Prostate gland (tissue), 2 donors: ENCODE measurements at regions not wholly inside any gene's neighbourhood (a gene's known extent, or its start where the extent isn't known, plus 50 kb on each side); places are given as distances from the start of the nearest gene placed in this dataset.
"Not testable (repeated sequence)": the region's sequence is repeated elsewhere in the genome, so short reads cannot be mapped to it uniquely, and the experiment has no call there.

Experiments
- DNase-seq: peaks from one replicate; pipeline ENCODE4 v3.0.0-alpha.2; 2019; ENCODE audit warnings: low spot score
- H3K27ac ChIP-seq, 2 donors: fragments of 200-600 bp; sonication (generic); 2 replicates each; pipeline ENCODE4 v1.5.1; 2017 to 2019
- H3K27me3 ChIP-seq: fragments of 200-600 bp; sonication (generic); replicated peaks from 2 replicates; pipeline ENCODE4 v1.5.1; 2019; ENCODE audit not compliant: insufficient read depth
- H3K36me3 ChIP-seq, 2 donors: fragments of 200-600 bp; sonication (generic); 1 replicate in 1 of 2; 2 replicates in 1 of 2; pipeline versions ENCODE4 v1.5.1 to v1.8.1; 2017 to 2019
- H3K4me1 ChIP-seq: fragments of 200-600 bp; sonication (generic); replicated peaks from 2 replicates; pipeline ENCODE4 v1.5.1; 2019
- H3K4me3 ChIP-seq, 2 donors: fragments of 200-600 bp; sonication (generic); 2 replicates each; pipeline ENCODE4 v1.5.1; 2017 to 2019
- H3K9me3 ChIP-seq: fragments of 200-600 bp; sonication (generic); 2 replicates; pipeline ENCODE4 v1.5.1; 2017
- POLR2A ChIP-seq: fragments of 450-650 bp; IDR thresholded peaks from one replicate; pipeline ENCODE4 v1.6.1; 2016; ENCODE audit warnings: antibody characterized with exemption, mild to moderate bottlenecking
- POLR2AphosphoS5 ChIP-seq: sonication (generic); formaldehyde crosslinking; IDR thresholded peaks from one replicate; pipeline ENCODE4 v1.6.1; 2017; ENCODE audit warnings: antibody characterized with exemption
- WGBS: methylation state at CpG from one replicate; pipeline ENCODE4 v1.1.5; 2018; 5-methylcytosine and 5-hydroxymethylcytosine counted together
- intact Hi-C: fragments of 100-400 bp; cut with DNase I; formaldehyde crosslinking; loops from one replicate; pipeline ENCODE4 v1.14.2; 2022
- TF ChIP-seq, protein P1 (sequence below), 4 experiments: fragments of 200-600 bp in 2 of 4; fragments of 450-650 bp in 2 of 4; sonication (generic) in 2 of 4; IDR thresholded peaks; 1 replicate in 3 of 4; 2 replicates in 1 of 4; pipeline ENCODE4 v1.5.1; 2016 to 2019; ENCODE audit warnings: antibody characterized with exemption in 4 of 4, mild to moderate bottlenecking in 2 of 4, moderate library complexity in 2 of 4

DNA sequence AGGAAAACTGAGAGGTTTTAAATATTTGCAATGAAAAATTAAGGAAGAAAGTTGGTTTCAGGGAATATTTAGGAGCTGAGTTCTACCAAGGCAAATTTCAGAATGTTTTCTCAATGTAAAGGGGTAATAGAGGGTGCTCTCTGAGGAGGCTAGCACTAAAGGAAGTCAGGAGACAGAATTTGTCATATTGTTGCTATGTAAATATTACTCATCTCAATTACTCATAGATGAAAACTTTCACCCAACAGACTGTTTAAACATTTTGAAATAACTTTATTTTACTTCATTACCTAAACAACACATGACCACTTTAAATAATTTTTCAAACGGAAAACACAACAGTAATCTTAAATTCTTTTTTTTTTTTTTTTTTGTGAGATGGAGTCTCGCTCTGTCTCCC, 274.8 kb upstream of the NRG3 start:
- TF ChIP-seq, protein P1, sequence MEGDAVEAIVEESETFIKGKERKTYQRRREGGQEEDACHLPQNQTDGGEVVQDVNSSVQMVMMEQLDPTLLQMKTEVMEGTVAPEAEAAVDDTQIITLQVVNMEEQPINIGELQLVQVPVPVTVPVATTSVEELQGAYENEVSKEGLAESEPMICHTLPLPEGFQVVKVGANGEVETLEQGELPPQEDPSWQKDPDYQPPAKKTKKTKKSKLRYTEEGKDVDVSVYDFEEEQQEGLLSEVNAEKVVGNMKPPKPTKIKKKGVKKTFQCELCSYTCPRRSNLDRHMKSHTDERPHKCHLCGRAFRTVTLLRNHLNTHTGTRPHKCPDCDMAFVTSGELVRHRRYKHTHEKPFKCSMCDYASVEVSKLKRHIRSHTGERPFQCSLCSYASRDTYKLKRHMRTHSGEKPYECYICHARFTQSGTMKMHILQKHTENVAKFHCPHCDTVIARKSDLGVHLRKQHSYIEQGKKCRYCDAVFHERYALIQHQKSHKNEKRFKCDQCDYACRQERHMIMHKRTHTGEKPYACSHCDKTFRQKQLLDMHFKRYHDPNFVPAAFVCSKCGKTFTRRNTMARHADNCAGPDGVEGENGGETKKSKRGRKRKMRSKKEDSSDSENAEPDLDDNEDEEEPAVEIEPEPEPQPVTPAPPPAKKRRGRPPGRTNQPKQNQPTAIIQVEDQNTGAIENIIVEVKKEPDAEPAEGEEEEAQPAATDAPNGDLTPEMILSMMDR (IDR thresholded peaks at IDR 0.05), result no peak
- TF ChIP-seq POLR2AphosphoS5, result no peak
- TF ChIP-seq POLR2A, result no peak
- H3K27me3 ChIP-seq, result no peaks in the 10 kb centered on the region
- DNase-seq, result no peak
- H3K27ac ChIP-seq, result no peak overlapping the region
- intact Hi-C loops, result no loop called here
- H3K4me3 ChIP-seq, result no peak overlapping the region
- no peaks in the 10 kb centered on the region for H3K36me3 ChIP-seq
- H3K9me3 ChIP-seq, result no peaks in the 10 kb centered on the region
- no peaks in the 10 kb centered on the region for H3K4me1 ChIP-seq
- 90% methylated on average over 2 of the region's 2 CpGs for WGBS

DNA sequence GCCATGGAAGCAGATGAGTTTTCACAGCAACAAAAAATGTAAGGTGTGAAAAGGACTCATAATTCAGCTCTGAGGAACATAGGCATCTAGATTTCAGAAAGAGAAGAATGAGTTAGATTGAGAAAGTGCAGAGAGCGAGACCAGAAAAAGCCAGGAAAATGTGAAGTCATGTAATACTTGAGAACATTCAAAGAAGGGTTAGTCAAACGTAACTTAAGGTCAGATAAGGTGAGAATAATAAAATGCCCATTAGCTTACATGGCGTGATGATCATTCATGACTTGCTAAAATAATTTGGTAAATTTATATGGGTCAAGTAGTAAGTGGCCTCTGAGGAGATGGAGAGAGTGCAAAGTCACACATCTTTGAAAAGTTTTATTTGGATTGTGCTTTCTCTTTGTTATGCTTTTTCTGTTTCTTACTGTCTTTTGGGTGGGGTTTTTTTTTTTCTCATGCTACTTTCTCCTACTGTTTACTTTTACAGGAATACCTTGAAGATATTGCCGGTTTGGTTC, 271.8 kb upstream of the NRG3 start:
- Histone ChIP-seq H3K9me3 (no peaks in the 10 kb centered on the region), H3K4me3 (no peak overlapping the region), H3K4me1 (no peaks in the 10 kb centered on the region), H3K27ac (no peak overlapping the region), H3K36me3 (no peaks in the 10 kb centered on the region), H3K27me3 (no peaks in the 10 kb centered on the region)
- intact Hi-C loops, result no loop called here
- 65% methylated on average over 4 of the region's 4 CpGs for WGBS
- no peak for DNase-seq
- TF ChIP-seq POLR2AphosphoS5, result no peak
- TF ChIP-seq, protein P1 (IDR thresholded peaks at IDR 0.05), result no peak
- TF ChIP-seq POLR2A, result no peak

DNA sequence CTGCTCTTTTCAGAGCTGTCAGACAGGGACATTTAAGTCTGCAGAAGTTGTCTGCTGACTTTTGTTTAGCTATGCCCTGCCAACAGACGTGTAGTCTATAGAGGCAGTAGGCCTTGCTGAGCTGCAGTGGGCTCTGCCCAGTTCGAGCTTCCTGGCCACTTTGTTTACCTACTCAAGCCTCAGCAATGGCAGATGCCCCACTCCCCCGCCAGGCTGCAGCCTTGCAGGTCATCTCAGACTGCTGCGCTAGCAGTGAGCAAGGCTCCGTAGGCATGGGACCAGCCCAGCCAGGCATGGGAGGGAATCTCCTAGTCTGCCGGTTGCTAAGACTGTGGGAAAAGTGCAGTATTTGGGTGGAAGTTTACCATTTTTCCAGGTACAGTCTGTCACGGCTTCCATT, 230.5 kb upstream of the NRG3 start:
- intact Hi-C loops, H3K9me3 ChIP-seq, H3K27me3 ChIP-seq, H3K4me1 ChIP-seq, H3K4me3 ChIP-seq, DNase-seq, H3K27ac ChIP-seq, H3K36me3 ChIP-seq: not testable (repeated sequence)
- 97% methylated on average over 6 of the region's 7 CpGs for WGBS

DNA sequence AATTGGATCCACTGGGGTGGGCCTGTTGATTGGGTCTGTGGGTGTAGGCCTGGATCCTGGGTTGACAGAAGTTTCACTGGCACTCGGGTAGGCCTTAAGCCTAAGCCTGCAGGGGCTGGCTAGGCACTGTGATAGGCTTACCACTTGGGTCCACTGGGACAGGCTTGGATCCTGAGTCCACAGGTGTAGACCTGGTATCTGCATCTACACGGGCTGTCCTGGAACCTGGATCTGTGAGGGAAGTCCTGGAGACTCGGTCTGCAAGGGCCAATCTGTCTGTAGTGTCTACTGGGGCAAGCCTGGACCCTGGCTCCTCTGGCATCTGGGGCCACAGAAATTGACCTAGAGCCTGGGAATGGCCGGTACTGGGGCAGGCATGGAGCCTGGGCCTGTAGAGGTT, 219.0 kb upstream of the NRG3 start:
- Histone ChIP-seq H3K4me1 (no peaks in the 10 kb centered on the region), H3K4me3 (no peak overlapping the region), H3K9me3 (no peaks in the 10 kb centered on the region), H3K36me3 (no peaks in the 10 kb centered on the region), H3K27ac (no peak overlapping the region), H3K27me3 (no peaks in the 10 kb centered on the region)
- TF ChIP-seq POLR2A (no peak), POLR2AphosphoS5 (no peak)
- TF ChIP-seq, protein P1 (IDR thresholded peaks at IDR 0.05), result no peak
- WGBS, result 76% methylated on average over 4 of the region's 4 CpGs
- no peak for DNase-seq
- intact Hi-C loops, result no loop called here

DNA sequence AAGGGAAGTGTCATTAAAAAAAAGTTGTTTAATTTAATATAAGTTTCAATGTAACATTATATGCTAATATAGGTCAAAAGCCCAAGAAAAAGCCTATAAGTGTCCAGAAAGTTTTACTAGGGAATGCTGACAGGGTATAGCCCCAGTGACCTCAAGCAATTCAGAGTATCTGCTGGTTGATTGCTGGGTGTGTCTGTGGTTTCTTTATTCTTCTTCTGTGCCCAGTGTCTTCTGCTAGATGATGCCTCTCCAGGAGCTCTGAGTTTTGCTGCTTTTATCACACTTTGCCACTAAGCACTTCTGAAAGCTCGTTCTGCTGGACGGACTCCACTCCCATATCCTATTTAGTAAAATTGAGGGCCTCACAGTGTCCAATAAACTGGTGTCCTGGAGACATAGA, 212.2 kb upstream of the NRG3 start:
- no peak overlapping the region for H3K4me3 ChIP-seq
- no peak for DNase-seq
- no peaks in the 10 kb centered on the region for H3K4me1 ChIP-seq
- no peak overlapping the region for H3K27ac ChIP-seq
- H3K36me3 ChIP-seq, result no peaks in the 10 kb centered on the region
- intact Hi-C loops, result no loop called here
- whole genome bisulfite sequencing, result 48% methylated on average over 2 of the region's 2 CpGs
- H3K27me3 ChIP-seq, result no peaks in the 10 kb centered on the region
- no peaks in the 10 kb centered on the region for H3K9me3 ChIP-seq
- TF ChIP-seq POLR2A (no peak), POLR2AphosphoS5 (no peak)
- TF ChIP-seq, protein P1 (IDR thresholded peaks at IDR 0.05), result no peak

DNA sequence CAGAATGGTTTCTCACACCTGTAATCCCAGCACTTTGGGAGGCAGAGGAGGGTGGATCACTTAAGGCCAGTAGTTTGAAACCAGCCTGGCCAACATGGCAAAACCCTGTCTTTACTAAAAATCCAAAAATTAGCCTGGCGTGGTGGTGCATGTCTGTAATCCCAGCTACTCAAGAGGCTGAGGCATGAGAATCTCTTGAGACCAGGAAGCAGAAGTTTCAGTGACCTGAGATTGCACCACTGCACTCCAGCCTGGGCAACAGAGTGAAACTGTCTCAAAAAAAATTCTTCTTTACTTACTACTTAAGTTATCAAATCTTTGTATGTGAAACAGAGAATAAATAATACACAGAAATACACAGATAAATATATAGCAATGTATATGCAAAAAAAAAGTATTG, 210.2 kb upstream of the NRG3 start:
- H3K27me3 ChIP-seq, H3K4me3 ChIP-seq, intact Hi-C loops, H3K36me3 ChIP-seq, H3K4me1 ChIP-seq, H3K27ac ChIP-seq, DNase-seq, H3K9me3 ChIP-seq: not testable (repeated sequence)
- 92% methylated on average over 1 of the region's 1 CpG for WGBS
